ENCODE measurements at regions not wholly inside any gene's neighbourhood (a gene's known extent, or its start where the extent isn't known, plus 50 kb on each side); places are given as distances from the start of the nearest gene placed in this dataset.

DNA sequence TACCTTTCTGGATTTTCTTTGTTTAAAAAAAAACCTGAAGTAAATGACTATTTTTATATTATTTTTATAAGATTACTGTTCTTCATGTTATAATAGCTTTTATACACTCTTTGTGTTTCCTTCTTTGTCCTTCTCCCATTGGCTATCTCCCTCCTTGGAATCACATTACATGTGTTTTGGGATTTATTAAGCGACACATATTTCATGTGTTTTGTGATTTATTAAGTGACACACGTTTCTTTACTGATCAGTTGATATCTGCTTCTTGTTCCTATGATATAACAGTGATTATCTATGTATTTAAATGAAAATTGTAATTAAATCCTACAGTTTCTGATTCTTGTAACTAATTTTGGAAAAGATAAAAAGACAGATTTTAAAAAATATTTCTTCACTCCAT is 817.3 kb upstream of the AGA start (continued):
- TF ChIP-seq, protein P1, sequence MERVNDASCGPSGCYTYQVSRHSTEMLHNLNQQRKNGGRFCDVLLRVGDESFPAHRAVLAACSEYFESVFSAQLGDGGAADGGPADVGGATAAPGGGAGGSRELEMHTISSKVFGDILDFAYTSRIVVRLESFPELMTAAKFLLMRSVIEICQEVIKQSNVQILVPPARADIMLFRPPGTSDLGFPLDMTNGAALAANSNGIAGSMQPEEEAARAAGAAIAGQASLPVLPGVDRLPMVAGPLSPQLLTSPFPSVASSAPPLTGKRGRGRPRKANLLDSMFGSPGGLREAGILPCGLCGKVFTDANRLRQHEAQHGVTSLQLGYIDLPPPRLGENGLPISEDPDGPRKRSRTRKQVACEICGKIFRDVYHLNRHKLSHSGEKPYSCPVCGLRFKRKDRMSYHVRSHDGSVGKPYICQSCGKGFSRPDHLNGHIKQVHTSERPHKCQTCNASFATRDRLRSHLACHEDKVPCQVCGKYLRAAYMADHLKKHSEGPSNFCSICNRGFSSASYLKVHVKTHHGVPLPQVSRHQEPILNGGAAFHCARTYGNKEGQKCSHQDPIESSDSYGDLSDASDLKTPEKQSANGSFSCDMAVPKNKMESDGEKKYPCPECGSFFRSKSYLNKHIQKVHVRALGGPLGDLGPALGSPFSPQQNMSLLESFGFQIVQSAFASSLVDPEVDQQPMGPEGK (CRISPR knock-in tag; IDR thresholded peaks at IDR 0.05) = no peak
- TF ChIP-seq, protein P2, sequence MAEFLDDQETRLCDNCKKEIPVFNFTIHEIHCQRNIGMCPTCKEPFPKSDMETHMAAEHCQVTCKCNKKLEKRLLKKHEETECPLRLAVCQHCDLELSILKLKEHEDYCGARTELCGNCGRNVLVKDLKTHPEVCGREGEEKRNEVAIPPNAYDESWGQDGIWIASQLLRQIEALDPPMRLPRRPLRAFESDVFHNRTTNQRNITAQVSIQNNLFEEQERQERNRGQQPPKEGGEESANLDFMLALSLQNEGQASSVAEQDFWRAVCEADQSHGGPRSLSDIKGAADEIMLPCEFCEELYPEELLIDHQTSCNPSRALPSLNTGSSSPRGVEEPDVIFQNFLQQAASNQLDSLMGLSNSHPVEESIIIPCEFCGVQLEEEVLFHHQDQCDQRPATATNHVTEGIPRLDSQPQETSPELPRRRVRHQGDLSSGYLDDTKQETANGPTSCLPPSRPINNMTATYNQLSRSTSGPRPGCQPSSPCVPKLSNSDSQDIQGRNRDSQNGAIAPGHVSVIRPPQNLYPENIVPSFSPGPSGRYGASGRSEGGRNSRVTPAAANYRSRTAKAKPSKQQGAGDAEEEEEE (CRISPR knock-in tag; IDR thresholded peaks at IDR 0.05; ENCODE audit: borderline replicate concordance) = no peak
- no peak for TF ChIP-seq FOXO1 (CRISPR knock-in tag; IDR thresholded peaks at IDR 0.05)

DNA sequence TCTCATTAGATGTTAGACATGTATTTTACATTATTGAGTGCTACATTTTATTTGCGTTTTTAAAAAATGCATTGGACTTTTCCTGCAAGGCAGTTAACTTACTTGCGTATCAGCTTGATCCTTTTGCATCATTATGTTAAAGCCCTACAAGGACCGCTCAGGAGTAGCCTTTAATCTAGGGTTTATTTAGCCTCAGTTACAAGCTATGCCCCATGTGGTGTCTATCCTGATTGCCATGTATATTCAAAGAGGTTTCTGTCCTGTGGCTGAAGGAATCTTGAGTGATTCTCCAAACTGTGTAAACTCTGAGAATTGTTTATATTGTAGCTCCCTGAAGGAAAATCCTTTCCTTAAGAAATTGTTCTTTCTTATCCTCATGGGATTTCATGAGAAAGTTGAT is 821.8 kb upstream of the AGA start:
- no peak for TF ChIP-seq ONECUT2 (CRISPR knock-in tag; IDR thresholded peaks at IDR 0.05)
- TF ChIP-seq, protein P3, sequence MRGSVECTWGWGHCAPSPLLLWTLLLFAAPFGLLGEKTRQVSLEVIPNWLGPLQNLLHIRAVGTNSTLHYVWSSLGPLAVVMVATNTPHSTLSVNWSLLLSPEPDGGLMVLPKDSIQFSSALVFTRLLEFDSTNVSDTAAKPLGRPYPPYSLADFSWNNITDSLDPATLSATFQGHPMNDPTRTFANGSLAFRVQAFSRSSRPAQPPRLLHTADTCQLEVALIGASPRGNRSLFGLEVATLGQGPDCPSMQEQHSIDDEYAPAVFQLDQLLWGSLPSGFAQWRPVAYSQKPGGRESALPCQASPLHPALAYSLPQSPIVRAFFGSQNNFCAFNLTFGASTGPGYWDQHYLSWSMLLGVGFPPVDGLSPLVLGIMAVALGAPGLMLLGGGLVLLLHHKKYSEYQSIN (CRISPR knock-in tag; IDR thresholded peaks at IDR 0.05; ENCODE audit: borderline replicate concordance) = no peak
- TF ChIP-seq, protein P4, sequence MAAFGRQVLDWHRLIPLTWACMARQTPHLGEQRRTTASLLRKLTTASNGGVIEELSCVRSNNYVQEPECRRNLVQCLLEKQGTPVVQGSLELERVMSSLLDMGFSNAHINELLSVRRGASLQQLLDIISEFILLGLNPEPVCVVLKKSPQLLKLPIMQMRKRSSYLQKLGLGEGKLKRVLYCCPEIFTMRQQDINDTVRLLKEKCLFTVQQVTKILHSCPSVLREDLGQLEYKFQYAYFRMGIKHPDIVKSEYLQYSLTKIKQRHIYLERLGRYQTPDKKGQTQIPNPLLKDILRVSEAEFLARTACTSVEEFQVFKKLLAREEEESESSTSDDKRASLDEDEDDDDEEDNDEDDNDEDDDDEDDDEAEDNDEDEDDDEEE (CRISPR knock-in tag; IDR thresholded peaks at IDR 0.05) = no peak
- TF ChIP-seq U2AF1 (optimal IDR thresholded peaks at IDR 0.05; ENCODE audit: low read depth, low read length) = no peak
- TF ChIP-seq, protein P5, sequence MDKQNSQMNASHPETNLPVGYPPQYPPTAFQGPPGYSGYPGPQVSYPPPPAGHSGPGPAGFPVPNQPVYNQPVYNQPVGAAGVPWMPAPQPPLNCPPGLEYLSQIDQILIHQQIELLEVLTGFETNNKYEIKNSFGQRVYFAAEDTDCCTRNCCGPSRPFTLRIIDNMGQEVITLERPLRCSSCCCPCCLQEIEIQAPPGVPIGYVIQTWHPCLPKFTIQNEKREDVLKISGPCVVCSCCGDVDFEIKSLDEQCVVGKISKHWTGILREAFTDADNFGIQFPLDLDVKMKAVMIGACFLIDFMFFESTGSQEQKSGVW (CRISPR knock-in tag; IDR thresholded peaks at IDR 0.05; ENCODE audit: borderline replicate concordance) = no peak

More for the DNA sequence above, 821.8 kb upstream of the AGA start:
- Histone ChIP-seq H3K36me3 (replicated peaks in 1 of 2; ENCODE audit: control insufficient read depth in 1 of 2, insufficient read depth in 2 of 2, low read length in 2 of 2) (no peaks in the 10 kb centered on the region), H3K79me2 (ENCODE audit: insufficient read depth, low read length) (no peaks in the 10 kb centered on the region), H3K4me3 (replicated peaks in 1 of 3; ENCODE audit: insufficient read depth in 1 of 3, low read depth in 2 of 3, low read length in 3 of 3) (no peak overlapping the region), H3K4me2 (ENCODE audit: low read depth, low read length) (no peak overlapping the region), H3K4me1 (ENCODE audit: insufficient read depth, low read length) (no peaks in the 10 kb centered on the region), H3K27me3 (ENCODE audit: control insufficient read depth in 1 of 2, insufficient read depth in 2 of 2, low read length in 2 of 2) (no peaks in the 10 kb centered on the region), H4K20me1 (ENCODE audit: insufficient read depth, low read length) (no peaks in the 10 kb centered on the region), H3K9me3 (ENCODE audit: low read length) (peaks cover 25% of the 10 kb centered on the region), H3K9ac (ENCODE audit: insufficient read depth, low read depth, low read length) (no peak overlapping the region), H2AFZ (ENCODE audit: low read length) (no peak overlapping the region), H3K27ac (ENCODE audit: extremely low read length, insufficient read depth, low read length) (no peak overlapping the region)
- DNase-seq (ENCODE audit: low spot score) (no peak), ATAC-seq (no peak), FAIRE-seq (no peak)
- ChIA-PET CTCF (ENCODE audit: low intra/inter-chr PET ratio, low total read pairs) (no interaction called here), POLR2A (no interaction called here)
- intact Hi-C loops (cut with micrococcal nuclease; ENCODE audit: unreplicated experiment) (no loop called here), in situ Hi-C loops (cut with HindIII; ENCODE audit: extremely low pct_ligation_motif_present, low pct_unique_long_range_greater_than_20kb) (no loop called here)
- BruUV-seq (replicated peaks) = no TSS peak
- 49% methylated on average over 3 of the region's 3 CpGs for WGBS (ENCODE audit: low lambda C conversion rate)

Data from HepG2 (cell line).